Breast epithelium (tissue), 3 donors: ENCODE measurements at regions not wholly inside any gene's neighbourhood (a gene's known extent, or its start where the extent isn't known, plus 50 kb on each side); places are given as distances from the start of the nearest gene placed in this dataset.

Source experiments
- CTCF ChIP-seq, 3 donors: fragments of 450-650 bp; IDR thresholded peaks; one replicate each; pipeline ENCODE4 v1.5.1; 2016 to 2017; ENCODE audit warnings: antibody characterized with exemption in 3 of 3, mild to moderate bottlenecking in 3 of 3, moderate library complexity in 3 of 3
- POLR2A ChIP-seq: fragments of 450-650 bp; IDR thresholded peaks from one replicate; pipeline ENCODE4 v1.6.1; 2016; ENCODE audit warnings: antibody characterized with exemption, mild to moderate bottlenecking, moderate library complexity

GRCh38 chr5:14929293-14930065, 57.9 kb upstream of the ANKH start:
- TF ChIP-seq CTCF (IDR thresholded peaks at IDR 0.05): no peak
- no peak for TF ChIP-seq POLR2A
